CD14-positive monocyte (primary cell): ENCODE measurements at regions not wholly inside any gene's neighbourhood (a gene's known extent, or its start where the extent isn't known, plus 50 kb on each side); places are given as distances from the start of the nearest gene placed in this dataset.

ENCODE experiments used
- DNase-seq, 3 donors: peaks; one replicate each; pipeline ENCODE4 v3.0.0-alpha.2; 2011 to 2022
- H2AFZ ChIP-seq: 2 replicates; pipeline ENCODE4 v1.6.0; 2012; ENCODE audit warnings: mild to moderate bottlenecking, low read depth, low read length, inconsistent platforms; ENCODE audit not compliant: insufficient read depth, poor library complexity, severe bottlenecking
- H3K27ac ChIP-seq, 2 donors: 1 replicate in 1 of 2; 2 replicates in 1 of 2; pipeline ENCODE4 v1.5.1; 2012 to 2013; ENCODE audit warnings: low read length in 2 of 2, control low read depth in 1 of 2, inconsistent platforms in 1 of 2, low read depth in 1 of 2, mild to moderate bottlenecking in 1 of 2
- H3K27me3 ChIP-seq, 2 donors: one replicate each; pipeline versions ENCODE4 v1.6.0 to v1.6.1; 2011 to 2013; ENCODE audit warnings: low read length in 2 of 2; ENCODE audit not compliant: control insufficient read depth in 2 of 2, insufficient read depth in 2 of 2
- H3K36me3 ChIP-seq, 2 donors: replicated peaks in 1 of 2; 1 replicate in 1 of 2; 2 replicates in 1 of 2; pipeline versions ENCODE4 v1.5.1 to v1.6.1; 2012 to 2013; ENCODE audit warnings: low read length in 2 of 2, control low read depth in 1 of 2, inconsistent platforms in 1 of 2, mild to moderate bottlenecking in 1 of 2; ENCODE audit not compliant: insufficient read depth in 2 of 2, control insufficient read depth in 1 of 2
- H3K4me1 ChIP-seq, 2 donors: 1 replicate in 1 of 2; 2 replicates in 1 of 2; pipeline versions ENCODE4 v1.5.1 to v1.6.1; 2012 to 2013; ENCODE audit warnings: low read length in 2 of 2, control low read depth in 1 of 2, inconsistent platforms in 1 of 2, mild to moderate bottlenecking in 1 of 2, moderate library complexity in 1 of 2; ENCODE audit not compliant: insufficient read depth in 2 of 2, control insufficient read depth in 1 of 2
- H3K4me2 ChIP-seq: replicated peaks from 2 replicates; pipeline ENCODE3; 2012; ENCODE audit warnings: low read length, moderate library complexity, mild to moderate bottlenecking; ENCODE audit not compliant: poor library complexity, severe bottlenecking; ENCODE audit errors: extremely low read depth
- H3K4me3 ChIP-seq, 3 experiments: fragments of 200-600 bp in 1 of 3; sonication (generic) in 1 of 3; replicated peaks in 1 of 3; 1 replicate in 2 of 3; 2 replicates in 1 of 3; pipeline ENCODE4 v1.5.1; 2011 to 2013; ENCODE audit warnings: low read length in 3 of 3, mild to moderate bottlenecking in 3 of 3, control low read depth in 2 of 3, low read depth in 2 of 3, inconsistent platforms in 1 of 3, moderate library complexity in 1 of 3
- H3K79me2 ChIP-seq: 2 replicates; pipeline ENCODE4 v1.6.0; 2012; ENCODE audit warnings: mild to moderate bottlenecking, control low read depth, inconsistent platforms, low read length, moderate library complexity; ENCODE audit not compliant: insufficient read depth
- H3K9ac ChIP-seq: 2 replicates; pipeline ENCODE4 v1.6.0; 2017; ENCODE audit warnings: low read length, mild to moderate bottlenecking; ENCODE audit not compliant: insufficient read depth, poor library complexity, severe bottlenecking
- H3K9me3 ChIP-seq, 2 donors: replicated peaks in 1 of 2; 1 replicate in 1 of 2; 2 replicates in 1 of 2; pipeline versions ENCODE4 v1.5.1 to v1.6.1; 2012 to 2013; ENCODE audit warnings: low read length in 2 of 2, control low read depth in 1 of 2; ENCODE audit not compliant: control insufficient read depth in 1 of 2, insufficient read depth in 1 of 2
- H4K20me1 ChIP-seq: 2 replicates; pipeline ENCODE4 v1.6.0; 2012; ENCODE audit warnings: mild to moderate bottlenecking, low read length, control low read depth, moderate library complexity; ENCODE audit not compliant: insufficient read depth
- H3K27ac Mint-ChIP-seq, 7 donors: one replicate each; pipeline ENCODE4 v1.8.0; 2020; ENCODE audit warnings: mild to moderate bottlenecking in 7 of 7, mixed read lengths in 7 of 7, moderate library complexity in 6 of 7, inconsistent platforms in 2 of 7
- H3K27me3 Mint-ChIP-seq, 3 donors: one replicate each; pipeline ENCODE4 v1.8.0; 2021 to 2022; ENCODE audit warnings: low read depth in 3 of 3, mild to moderate bottlenecking in 3 of 3, mixed read lengths in 3 of 3, moderate library complexity in 3 of 3, inconsistent platforms in 1 of 3
- H3K36me3 Mint-ChIP-seq, 2 donors: one replicate each; pipeline ENCODE4 v1.8.0; 2020; ENCODE audit warnings: mixed read lengths in 2 of 2, inconsistent platforms in 1 of 2, mild to moderate bottlenecking in 1 of 2
- H3K4me1 Mint-ChIP-seq: one replicate; pipeline ENCODE4 v1.8.0; 2020; ENCODE audit warnings: mild to moderate bottlenecking, mixed read lengths
- H3K4me3 Mint-ChIP-seq, 2 donors: one replicate each; pipeline ENCODE4 v1.8.0; 2020; ENCODE audit warnings: mild to moderate bottlenecking in 2 of 2, mixed read lengths in 2 of 2, moderate library complexity in 1 of 2
- H3K9me3 Mint-ChIP-seq, 7 donors: one replicate each; pipeline ENCODE4 v1.8.0; 2020 to 2022; ENCODE audit warnings: mixed read lengths in 7 of 7, mild to moderate bottlenecking in 6 of 7, moderate library complexity in 6 of 7, inconsistent platforms in 2 of 7
- WGBS: methylation state at CpG from one replicate; pipeline ENCODE4 v1.1.5; 2013; ENCODE audit warnings: missing lambda C conversion rate; ENCODE audit not compliant: insufficient coverage; 5-methylcytosine and 5-hydroxymethylcytosine counted together
- intact Hi-C, 2 donors: fragments of 100-400 bp; cut with micrococcal nuclease; formaldehyde crosslinking; loops; one replicate each; pipeline versions ENCODE4 v1.15.0 to v1.15.1; 2023
- TF ChIP-seq, protein P1 (sequence below): fragments of 200-600 bp; IDR thresholded peaks from one replicate; pipeline ENCODE4 v1.8.0; 2022; ENCODE audit warnings: antibody characterized with exemption, mild to moderate bottlenecking

DNA sequence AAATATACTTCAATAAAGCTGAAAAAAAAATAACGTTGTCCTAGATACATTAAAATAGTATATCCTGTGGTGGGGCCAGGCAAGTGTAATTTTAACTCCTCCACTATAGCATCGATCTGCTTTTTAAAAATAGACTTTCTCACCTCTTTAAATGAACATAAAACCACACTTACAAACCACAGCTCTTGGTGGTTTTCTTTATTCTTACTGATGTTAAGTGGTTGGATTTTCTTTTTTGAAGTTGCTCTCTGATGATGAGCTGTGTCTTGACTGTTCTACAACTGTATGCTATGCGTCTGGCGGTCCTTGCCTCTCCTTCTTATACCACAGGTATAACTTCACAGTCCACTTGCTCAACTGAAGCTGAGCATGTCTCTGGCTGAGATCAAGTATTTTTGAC, 721.5 kb upstream of the KLHL1 start:
- no peak overlapping the region for H3K27ac Mint-ChIP-seq
- Histone ChIP-seq H3K27me3 (no peaks in the 10 kb centered on the region), H2AFZ (no peak overlapping the region), H4K20me1 (no peaks in the 10 kb centered on the region), H3K4me2 (no peak overlapping the region), H3K36me3 (no peaks in the 10 kb centered on the region), H3K9me3 (no peaks in the 10 kb centered on the region), H3K9ac (no peak overlapping the region), H3K4me3 (no peak overlapping the region), H3K4me1 (no peaks in the 10 kb centered on the region), H3K79me2 (no peaks in the 10 kb centered on the region), H3K27ac (no peak overlapping the region)
- DNase-seq: no peak
- H3K4me3 Mint-ChIP-seq: no peak overlapping the region
- no CpG with 5 or more reads among the region's 4 CpGs for WGBS
- intact Hi-C loops: no loop called here
- H3K9me3 Mint-ChIP-seq: peaks cover 0 to 5% (median 2%) of the 10 kb centered on the region in 7 donors
- no peaks in the 10 kb centered on the region for H3K36me3 Mint-ChIP-seq
- TF ChIP-seq, protein P1, sequence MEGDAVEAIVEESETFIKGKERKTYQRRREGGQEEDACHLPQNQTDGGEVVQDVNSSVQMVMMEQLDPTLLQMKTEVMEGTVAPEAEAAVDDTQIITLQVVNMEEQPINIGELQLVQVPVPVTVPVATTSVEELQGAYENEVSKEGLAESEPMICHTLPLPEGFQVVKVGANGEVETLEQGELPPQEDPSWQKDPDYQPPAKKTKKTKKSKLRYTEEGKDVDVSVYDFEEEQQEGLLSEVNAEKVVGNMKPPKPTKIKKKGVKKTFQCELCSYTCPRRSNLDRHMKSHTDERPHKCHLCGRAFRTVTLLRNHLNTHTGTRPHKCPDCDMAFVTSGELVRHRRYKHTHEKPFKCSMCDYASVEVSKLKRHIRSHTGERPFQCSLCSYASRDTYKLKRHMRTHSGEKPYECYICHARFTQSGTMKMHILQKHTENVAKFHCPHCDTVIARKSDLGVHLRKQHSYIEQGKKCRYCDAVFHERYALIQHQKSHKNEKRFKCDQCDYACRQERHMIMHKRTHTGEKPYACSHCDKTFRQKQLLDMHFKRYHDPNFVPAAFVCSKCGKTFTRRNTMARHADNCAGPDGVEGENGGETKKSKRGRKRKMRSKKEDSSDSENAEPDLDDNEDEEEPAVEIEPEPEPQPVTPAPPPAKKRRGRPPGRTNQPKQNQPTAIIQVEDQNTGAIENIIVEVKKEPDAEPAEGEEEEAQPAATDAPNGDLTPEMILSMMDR: no peak
- H3K4me1 Mint-ChIP-seq: no peaks in the 10 kb centered on the region
- no peaks in the 10 kb centered on the region for H3K27me3 Mint-ChIP-seq

DNA sequence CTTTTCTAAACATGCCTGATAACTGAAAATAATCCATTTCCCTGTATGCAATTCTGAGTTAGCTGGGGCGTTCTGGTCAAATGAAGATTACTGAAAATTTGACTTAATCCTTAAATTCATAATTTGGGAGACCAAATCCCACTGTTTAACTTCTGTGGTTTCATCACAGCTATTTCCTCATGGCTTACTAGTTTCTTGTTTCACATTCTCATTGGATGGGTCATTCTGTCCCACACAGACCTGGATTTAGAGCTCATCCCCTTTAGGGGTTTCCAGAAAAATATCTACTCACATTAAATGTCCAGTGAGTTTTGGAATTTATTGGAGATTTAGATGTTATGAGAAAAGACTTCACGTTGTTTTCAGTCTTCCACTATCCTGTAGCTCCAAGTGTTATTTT, 709.3 kb upstream of the KLHL1 start:
- no CpG with 5 or more reads among the region's 2 CpGs for WGBS
- H3K9me3 ChIP-seq: peaks cover 0 to 12% of the 10 kb centered on the region in 2 donors
- Mint-ChIP-seq H3K4me3 (no peak overlapping the region), H3K27ac (no peak overlapping the region), H3K9me3 (peaks cover 2 to 13% (median 7%) of the 10 kb centered on the region in 7 donors), H3K27me3 (no peaks in the 10 kb centered on the region), H3K36me3 (no peaks in the 10 kb centered on the region), H3K4me1 (no peaks in the 10 kb centered on the region)
- H3K27me3 ChIP-seq: no peaks in the 10 kb centered on the region
- no peaks in the 10 kb centered on the region for H4K20me1 ChIP-seq
- H3K4me3 ChIP-seq: no peak overlapping the region
- no peak overlapping the region for H2AFZ ChIP-seq
- H3K27ac ChIP-seq: no peak overlapping the region
- H3K36me3 ChIP-seq: no peaks in the 10 kb centered on the region
- DNase-seq: no peak
- H3K4me1 ChIP-seq: no peaks in the 10 kb centered on the region
- H3K79me2 ChIP-seq: no peaks in the 10 kb centered on the region
- TF ChIP-seq, protein P1: no peak
- H3K9ac ChIP-seq: no peak overlapping the region
- no peak overlapping the region for H3K4me2 ChIP-seq
- intact Hi-C loops: no loop called here
